HG02763 (cell line): ENCODE measurements at regions not wholly inside any gene's neighbourhood (a gene's known extent, or its start where the extent isn't known, plus 50 kb on each side); places are given as distances from the start of the nearest gene placed in this dataset.
"Not testable (repeated sequence)": the region's sequence is repeated elsewhere in the genome, so short reads cannot be mapped to it uniquely, and the experiment has no call there.

Source experiments
- ATAC-seq: cut with Tn5 transposase; IDR thresholded peaks from one replicate; pipeline ENCODE4 v1.9.1; 2021; ENCODE audit warnings: mild to moderate bottlenecking, moderate library complexity; ENCODE audit not compliant: unreplicated experiment

DNA sequence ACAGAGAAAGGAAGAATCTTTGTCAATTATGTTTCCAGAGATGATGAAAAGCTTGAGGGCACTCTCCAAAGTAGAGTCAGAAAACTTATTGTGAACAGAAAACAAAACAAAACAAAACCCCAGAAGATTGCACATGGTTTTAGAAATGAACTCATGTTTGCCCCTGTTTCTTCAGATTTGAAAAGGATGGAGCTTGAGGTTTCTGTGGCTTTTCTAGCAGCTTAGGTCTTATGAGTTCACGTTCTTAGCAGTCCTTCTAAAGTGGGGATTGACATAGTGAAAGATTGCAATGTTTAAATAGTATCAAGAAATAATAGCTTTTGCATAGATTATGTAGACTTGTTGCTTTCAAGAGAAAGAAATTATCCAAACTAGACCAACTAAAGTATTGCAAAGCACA lies 421.8 kb downstream of the GBA3 start:
- ATAC-seq: no peak

DNA sequence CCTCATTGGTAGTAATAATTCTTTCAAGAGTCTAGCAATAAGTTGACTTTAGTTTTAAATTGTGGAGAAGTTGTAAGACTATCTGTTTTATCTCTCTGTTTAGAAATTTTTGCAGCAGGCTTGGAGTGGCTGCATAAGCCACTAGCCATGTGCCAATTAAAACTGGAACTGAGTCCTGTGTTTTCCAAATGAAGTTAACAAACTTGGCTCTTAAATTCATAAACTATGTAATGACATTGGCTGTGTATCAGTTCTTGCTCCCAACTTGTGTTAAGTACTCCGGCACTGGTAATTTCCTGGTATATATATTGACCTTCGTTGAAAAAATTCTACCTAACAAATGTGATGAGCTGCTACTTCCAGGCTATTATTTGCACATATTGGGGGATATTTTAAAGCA lies 420.4 kb downstream of the GBA3 start:
- no peak for ATAC-seq

DNA sequence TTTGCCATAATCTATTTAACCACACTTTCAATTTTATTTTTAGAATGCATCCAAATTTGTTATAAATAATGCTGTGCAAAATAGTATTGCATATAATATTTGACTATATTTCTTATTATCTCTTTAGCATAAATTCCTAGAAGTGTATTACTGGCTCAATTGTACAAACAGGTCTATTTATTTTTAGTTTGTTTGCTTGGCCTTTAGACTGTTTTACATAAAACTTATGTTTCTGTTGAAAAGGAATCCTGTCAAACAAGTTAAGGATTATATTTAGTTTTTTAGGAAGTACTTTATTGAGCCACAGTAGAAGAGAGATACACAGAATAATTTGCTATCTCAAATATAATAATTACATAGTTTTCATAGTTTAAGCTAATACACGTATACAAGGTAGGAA lies 413.8 kb downstream of the GBA3 start:
- no peak for ATAC-seq

DNA sequence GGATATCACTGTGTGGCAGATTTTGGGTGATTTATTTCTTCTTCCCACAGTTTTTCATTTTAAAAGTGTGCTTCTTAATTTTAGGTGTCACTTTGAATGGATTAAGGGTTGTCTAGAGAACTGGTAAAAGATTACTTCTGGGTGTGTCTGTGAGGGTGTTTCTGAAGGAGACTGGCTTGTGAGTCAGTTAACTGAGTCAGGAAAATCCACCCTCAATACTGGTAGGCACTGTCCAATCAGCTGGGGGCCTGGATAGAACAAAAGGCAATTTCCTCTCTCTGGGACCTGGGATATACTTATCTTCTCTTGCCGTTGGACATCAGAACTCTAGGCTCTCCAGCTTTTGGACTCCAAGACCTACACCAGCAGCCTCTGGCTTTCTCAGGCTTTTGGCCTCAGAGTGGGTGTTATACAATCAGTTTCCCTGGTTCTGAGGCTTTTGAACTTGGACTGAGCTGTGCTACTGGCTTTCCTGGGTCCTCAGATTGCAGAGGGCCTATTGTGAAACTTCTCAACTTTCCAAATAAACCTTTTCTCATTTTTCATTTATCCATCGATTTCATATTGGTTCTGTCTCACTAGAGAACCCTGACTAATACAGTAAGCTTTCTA lies 413.1 kb downstream of the GBA3 start:
- ATAC-seq: no peak

DNA sequence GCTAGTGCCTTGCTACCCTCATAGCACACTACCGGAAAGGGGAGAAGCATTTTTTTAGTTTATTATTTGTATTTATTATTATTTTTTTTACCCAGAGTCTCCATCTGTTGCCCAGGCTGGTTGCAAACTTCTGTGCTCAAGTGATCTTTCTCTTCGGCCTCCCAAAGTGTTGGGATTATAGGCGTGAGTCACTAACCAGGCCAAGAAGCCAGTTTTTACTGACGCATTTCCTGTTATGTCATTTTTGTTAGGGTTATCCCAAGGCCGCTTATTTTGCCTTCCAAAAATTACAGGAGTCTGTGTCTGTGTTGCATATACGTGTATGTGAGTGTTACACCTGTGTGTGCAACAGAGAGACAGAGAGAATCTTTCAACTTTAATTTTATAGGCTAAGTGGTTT lies 404.5 kb downstream of the GBA3 start:
- no peak for ATAC-seq

DNA sequence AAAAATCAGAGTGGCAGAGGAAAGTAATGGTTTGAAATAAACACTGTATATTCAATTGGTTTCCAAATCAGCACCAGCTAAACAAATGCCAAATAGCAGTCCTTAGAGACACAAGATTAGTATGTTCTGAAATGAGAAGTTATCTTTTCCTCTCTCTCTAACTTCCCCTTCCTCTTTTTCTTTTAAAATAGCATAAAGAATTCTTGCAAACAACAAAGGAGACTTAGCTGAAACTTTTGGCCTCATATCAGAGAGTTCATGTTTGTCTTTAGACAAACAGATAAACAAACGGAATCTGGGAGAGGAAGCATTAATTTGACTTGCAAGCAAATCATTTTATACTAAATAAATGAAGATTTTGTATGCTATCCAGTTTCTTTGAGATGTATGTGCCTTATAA lies 399.0 kb downstream of the GBA3 start:
- no peak for ATAC-seq

DNA sequence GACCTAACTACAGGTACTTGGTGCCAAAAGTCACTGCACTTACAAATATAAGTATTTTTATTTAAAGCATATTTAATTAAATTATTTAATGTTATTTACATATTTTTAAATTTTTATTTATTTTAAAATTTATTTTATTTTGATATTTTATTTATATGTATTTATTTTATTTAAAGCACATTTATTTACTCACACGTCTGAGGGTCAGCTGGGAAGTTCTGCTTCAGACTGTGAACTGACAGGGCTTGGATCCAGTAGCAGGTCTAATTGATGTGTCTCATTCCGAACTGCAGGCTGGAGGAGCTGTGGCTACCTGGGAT lies 392.5 kb downstream of the GBA3 start:
- no peak for ATAC-seq

DNA sequence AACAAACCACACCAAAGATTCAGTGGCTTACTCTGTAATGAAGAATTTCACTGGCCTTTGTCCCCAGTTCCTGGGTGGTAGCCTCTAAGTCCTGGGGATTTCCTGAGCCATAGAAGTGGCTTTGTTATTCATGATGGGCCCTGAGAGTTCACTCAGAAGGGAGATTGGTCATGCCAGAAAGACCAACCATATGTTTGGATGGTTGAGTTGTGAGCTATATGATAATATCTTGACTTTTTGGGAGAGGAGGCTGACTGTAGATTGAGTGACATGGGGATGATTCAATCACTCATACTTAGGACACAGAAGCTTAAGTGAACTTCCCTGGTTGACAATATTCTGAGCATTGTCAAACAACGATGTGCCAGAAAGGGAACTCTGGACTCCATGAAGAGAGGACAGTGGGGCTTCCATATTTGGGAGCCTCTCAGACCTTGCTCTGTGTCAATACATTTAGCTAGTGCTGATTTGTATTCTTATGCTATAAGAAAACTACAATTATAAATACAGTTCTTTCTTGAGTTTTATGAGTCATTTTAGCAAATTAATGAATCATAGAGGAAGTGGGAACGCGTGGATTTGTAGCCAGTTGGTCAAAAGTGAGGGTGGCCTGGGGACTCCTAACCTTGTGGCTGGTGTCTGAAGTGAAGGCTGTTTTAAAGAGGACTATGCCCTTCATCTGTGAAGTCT lies 392.0 kb downstream of the GBA3 start:
- ATAC-seq: no peak

DNA sequence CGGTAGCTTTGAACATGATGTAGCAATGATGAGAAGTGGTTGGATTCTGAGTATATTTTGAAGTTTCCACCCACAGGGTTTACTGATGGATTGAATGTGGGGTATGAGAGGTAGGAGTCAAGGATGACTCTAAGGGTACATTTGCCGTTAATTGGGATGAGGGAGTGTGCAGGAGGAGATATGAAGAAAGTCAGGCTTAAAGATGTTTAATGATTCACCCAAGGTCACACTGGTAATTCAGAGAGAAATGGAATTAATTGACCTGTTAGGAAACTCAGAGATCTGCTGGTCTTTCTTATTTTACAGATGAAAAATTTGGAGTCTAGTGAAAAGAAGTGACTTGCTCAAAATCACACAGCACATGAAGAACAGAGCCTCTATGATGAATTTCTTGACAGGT lies 390.7 kb downstream of the GBA3 start:
- no peak for ATAC-seq

DNA sequence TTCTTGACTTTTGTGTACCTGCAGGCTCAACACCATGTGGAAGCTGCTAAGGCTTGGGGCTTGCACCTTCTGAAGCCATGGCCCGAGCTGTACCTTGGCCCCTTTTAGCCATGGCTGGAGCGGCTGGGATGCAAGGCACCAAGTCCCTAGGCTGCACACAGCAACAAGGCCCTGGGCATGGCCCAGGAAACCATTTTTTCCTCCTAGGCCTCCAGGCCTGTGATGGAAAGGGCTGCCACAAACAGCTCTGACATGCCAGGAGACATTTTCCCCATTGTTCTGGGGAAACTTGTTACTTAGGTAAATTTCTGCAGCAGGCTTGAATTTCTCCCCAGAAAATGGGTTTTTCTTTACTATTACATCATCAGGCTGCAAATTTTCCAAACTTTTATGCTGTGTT lies 387.4 kb downstream of the GBA3 start:
- not testable (repeated sequence) for ATAC-seq

DNA sequence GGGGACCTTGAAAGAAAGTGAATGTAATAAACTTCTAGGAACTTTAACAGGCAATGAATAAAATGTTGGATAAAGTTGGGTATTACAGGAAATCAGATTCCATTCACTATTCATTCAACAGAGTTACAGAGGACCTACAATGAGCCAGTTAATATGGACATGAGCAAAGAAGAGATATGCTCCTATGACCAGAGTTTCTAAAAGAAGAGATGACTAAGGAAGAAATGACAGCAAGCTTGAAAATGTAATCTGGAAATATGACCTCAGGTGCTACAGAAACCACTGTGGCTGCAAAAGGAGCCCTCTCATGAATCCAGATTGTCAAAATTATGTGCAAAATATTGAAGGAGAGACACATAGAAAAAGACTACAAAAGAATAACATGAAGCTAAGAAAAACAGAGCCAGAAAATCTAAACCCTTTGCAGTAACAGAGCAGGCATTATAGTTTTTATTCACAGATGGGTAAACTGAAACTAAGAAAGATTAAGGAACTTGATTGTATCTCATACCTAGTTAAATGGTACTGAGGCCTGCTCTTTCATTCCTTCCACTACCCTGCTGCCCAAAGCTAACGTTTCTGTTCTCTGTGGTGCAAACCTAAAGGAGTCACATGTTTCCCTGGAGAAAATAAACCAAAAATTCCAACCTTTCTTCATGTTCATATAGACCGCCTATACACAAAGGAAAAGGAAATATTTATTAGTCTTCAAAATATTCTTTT lies 378.3 kb downstream of the GBA3 start:
- ATAC-seq: no peak

DNA sequence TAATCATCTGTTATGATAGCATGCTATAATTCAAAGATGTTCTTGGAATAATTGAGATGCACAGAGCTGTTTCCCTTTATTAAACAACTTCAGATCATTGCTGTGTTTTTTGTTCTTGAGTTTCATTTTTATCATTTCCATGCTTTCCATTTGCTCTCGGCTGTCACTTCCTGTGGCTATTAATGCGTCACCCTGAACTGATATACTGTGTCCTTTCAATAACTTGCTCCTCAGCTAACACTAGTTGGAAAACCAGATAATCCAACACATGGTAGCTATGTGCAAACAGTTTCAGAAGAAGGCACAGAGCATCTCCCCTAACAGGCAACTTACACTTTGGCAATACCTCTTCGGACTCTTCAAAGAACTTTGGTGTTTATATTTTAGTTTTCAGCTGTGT lies 376.0 kb downstream of the GBA3 start:
- ATAC-seq: no peak

DNA sequence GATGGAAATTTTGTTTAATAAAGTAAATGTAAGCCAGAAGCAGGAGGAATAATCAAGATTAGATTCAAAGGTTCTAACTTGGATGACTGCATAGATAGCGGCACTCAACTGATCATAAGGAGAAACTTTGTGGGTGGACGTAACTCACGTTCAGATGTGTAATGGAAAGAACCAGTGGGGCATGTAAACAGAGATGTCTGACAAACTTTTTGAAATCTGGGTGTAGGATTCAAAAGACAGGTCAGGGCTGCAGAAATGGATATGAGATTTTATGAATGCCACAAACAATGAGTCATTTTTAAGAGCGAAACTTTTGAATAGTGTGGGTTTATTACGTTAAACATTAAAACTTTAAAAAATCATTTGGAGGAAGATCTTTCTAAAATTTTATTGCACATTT lies 375.6 kb downstream of the GBA3 start:
- ATAC-seq: no peak

DNA sequence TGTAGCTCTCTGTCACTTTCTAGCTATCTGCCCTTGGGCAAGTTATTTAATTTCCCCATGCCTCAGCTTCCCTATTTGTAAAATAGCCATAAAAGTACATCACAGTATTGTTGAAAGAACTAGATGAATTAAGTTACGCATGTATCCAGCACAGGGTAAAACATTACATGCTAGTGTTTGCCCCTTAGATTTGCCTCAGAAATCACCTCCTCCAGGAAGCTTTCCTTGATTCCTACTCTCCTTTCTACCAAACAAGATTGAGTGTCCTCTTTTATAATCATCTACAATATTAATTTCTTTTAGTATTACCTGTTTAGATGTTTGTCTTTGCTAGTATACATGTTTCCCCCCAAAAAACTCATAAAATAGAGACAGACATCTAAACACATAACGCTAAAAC lies 369.5 kb downstream of the GBA3 start:
- no peak for ATAC-seq

DNA sequence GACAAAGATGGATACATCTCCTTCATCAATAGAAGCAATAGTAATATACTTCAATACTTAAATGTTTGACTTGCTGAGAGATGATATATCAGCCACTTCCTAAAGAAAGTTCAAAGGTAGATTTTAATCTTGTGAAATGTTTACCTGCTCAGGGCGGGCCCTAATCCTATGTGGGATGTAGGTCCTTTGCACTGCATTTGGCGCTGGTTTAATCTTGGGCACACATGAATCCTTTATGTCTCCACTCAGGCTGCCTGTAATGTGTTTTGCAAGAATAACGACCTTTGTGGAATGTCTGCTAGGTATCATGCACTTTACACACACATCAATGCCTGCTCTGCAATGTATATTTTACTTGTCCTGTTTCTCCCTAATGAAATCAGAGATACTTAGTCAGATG lies 368.7 kb downstream of the GBA3 start:
- ATAC-seq: no peak

DNA sequence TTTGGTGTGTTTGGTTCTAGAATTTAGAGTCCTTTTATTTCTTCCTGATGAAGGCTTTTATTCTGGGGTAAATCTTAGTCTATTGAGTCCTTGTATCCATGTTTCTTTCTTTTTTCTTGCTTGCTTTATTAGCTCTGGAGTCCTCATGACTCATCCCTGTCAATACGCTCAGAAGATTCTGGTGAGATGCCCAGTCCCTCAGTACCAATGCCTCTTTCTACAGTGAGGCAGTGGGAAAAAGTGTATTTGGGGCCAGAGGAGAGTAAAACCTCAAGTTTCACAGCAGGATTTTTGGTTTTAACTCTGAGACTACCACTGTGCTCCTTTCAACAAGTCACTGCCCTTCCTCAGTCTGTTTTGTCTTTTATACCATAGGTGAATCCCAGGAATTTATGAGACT lies 368.0 kb downstream of the GBA3 start:
- ATAC-seq: no peak

DNA sequence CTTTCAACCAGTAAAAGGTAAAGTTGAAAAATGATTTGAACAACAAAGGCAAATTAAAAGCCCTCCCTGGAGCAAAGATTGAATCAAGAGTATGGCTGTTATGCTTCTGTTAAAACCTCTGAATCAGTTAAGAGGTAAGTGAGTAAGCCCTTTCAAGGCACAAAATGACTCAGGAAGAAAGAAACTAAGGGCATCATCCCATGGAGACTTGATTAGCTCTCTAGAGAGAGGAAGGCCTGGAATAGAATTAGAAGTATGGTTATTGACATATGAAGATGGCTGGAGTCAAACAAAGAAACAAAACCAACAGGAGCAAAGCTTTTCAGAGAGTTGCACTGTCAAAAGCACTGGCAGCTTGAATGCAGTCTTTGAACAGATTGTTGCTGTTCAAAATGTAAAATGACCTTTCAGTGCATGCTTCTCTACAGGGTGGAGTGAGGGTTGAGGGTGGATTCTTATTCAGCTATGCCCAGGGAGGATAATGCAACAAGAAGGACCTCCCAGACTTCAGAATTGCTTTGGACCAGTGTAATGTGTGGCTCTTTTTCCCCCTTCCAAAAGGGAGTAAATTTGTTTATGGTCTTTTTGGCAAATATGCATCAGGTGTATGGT lies 365.5 kb downstream of the GBA3 start:
- no peak for ATAC-seq

DNA sequence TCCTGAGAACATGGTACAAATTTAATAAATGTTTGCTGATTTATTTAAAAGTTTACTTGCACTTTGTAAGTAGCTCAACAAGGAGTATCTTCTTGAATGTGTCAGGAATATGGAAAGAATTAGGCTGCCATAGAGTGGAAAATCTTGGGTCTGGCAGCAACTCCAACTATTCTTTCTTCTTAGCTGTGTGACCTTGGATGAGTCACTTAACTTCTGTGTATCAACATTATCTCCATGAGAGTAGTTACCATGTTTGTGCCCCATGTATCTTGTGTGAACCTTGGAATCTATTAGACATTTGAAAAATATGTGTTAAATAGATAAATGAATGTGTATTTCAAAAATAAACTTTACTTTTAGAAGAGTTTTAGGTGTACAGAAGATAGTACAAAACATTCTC lies 348.8 kb downstream of the GBA3 start:
- ATAC-seq: no peak

DNA sequence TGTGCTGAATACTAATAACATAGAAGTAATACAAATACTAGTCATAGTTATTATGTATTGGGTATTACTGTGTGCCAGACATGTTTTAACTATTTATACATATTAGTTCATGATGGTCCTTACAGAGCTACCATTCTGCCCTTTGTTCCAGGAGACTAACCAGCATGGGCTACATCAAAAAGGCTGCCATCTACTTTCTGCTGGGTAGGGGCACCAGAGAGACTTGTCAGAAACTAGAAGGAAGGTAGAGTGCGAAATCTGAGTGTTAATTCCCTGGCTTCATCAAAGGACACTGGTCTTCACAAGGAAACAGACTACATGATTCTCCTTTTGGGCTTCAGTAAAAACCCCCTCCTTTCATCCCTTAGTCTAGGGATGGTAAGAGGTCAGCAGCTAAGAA lies 347.8 kb downstream of the GBA3 start:
- ATAC-seq: no peak

DNA sequence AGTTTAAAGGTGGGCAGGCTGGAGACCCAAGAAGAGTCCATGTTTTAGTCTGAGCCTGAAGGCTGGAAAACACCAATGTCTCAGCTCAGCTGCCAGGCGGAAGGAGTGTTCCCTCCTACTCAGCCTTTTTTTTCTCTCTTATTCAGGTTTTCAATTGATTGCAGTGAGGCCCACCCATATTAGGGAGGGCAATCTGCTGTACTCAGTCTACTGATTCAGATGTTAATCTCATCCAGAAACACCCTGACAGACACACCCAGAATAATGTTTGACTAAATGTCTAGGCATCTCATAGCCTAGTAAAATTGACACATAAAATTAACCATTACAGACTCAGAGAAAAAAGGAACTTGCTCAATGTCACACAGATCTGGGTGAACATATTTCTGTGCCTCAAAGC lies 347.1 kb downstream of the GBA3 start:
- no peak for ATAC-seq

DNA sequence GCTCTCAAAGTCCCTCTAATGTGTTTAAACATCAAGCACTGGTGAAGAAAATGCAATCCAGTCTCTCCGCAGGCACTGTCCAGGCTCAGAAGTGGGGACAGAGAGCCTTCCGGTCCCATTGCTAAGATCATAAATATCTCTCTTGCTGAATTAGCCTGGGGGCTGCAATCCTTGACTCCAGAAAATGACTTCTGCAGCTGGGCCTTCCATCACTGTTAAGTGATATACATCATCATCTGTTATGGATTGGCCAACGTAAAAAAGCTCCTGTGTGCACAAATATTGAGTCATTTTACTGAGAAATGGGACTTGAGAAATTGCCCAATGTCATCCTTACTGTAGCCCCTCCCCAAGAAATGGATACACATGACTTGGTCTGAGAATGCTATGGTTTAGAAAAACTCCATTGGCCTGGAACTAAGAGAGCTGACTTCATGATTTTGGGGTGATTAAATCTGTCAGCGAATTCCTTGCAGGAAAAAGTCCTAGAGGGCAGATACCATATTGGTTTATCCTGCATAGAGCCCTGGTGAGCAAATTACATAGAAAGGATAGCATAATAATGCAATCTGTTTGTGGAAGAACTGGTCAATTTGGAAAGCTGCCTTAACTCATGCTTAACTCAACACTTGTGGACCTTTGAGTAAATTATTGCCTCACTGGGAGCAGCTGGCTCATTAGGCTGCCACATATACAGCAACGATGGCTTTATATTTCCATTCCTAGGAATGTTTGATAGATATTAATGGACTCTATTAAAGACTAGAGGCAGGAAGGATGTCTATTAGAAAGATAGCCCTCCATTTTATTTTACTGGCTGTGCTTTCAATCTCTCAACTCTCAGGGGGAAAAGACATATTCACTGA lies 346.1 kb downstream of the GBA3 start:
- no peak for ATAC-seq
